NCI-H2196 (cell line): ENCODE measurements at regions not wholly inside any gene's neighbourhood (a gene's known extent, or its start where the extent isn't known, plus 50 kb on each side); places are given as distances from the start of the nearest gene placed in this dataset.
A peak's percentile ranks its signal among the peaks of the same experiment; 100 is the strongest.
"Not testable (repeated sequence)": the region's sequence is repeated elsewhere in the genome, so short reads cannot be mapped to it uniquely, and the experiment has no call there.

Experiments
- DNase-seq: peaks from one replicate; lab custom pipeline; 2025; ENCODE audit not compliant: unreplicated experiment; lab: John Stamatoyannopoulos, UW

DNA sequence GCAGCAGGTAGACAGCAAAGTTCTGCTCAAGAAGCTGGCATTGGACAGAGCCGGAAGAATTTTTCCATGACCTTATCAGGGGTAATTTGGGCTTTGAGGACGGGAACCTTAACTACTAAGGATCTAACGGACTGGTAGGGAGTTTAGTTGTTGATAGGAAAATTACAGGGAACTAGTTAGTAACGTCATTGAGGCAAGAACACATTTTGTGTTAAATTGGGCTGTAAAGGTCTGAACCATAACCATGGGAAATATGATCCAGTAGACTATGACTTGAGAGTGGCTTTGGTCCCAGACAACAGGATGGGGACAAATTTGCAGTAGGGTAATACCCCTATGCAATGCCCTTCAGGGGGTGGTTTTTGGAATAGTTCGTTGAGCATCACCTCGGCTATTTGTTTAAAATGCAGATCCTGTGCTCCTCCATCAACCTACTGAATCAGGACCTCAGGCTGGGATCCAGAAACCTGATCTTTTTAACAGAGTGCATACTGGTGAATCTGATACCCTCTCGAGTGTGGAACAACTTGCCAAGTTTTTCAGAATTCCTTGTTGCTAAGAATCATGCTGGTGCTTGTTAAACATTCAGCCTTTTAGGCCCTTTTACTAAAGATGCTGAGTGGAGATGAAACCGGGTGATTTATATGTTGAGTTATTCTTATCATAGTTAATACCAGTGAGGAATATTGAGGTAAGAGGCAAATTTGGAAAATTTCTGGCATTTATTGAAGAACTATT is 255.1 kb downstream of the MAP2K6 start:
- DNase-seq, result peak; percentile 50

- DNase-seq, result no peak
These were observed 258.4 kb downstream of the MAP2K6 start for GRCh38 chr17:69672924-69673323.

DNA sequence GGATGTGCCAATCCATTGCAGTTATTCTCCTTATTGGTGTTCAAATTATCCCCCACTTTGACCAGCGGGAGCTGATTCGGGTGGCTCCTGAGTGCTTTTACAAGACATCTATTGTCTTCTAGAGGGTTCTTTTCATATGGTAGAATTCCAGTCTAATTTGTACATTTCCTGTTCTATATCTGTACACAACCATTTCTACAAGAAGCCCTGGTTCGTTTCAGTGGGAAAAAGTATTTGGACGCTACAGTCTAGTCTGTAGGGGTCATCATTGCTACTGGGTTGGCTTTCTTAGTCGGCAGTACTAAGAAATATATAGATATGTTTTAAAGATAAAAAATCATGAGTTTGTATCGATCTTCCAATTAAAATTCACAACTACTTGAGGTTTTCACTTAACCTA is 262.6 kb downstream of the MAP2K6 start:
- no peak for DNase-seq

DNA sequence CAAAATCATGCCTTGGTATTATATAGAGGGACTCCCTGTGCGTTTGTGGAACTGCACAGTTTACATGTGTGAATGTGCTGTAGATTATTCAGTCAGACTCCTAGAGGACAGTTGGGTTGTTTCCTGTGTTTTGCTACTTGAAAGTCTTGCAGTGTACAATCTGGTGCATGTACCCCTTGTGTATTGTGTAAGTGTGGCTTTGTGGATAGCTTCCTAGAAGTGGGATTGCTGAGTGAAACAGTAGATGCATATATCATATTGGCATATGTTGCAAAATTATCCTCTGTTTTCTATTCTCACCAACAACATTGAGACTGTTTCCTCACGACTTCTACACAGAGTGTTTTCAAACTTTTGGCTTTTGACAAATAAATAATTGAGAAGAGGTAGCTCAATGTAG is 263.7 kb downstream of the MAP2K6 start:
- no peak for DNase-seq

DNA sequence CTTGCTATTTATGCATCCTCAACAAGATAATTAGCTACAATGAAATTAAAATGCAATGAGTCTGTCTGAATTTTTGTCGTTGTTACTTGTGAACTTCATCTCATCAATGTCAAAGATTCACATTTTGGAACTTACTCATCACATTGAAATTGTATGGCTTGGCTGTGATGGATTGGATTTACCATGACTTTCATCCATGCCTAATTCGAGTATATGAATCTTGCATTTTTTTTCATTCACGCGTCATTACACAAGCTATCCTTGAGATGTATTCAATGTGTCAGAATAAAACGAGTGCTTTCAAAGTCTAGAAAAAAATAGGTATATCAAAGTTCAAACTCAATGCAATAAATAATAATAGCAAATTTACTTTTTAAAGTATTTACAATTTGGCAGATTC is 265.3 kb downstream of the MAP2K6 start:
- no peak for DNase-seq

GRCh38 chr17:69684251-69684650 is 269.8 kb downstream of the MAP2K6 start:
- no peak for DNase-seq

DNA sequence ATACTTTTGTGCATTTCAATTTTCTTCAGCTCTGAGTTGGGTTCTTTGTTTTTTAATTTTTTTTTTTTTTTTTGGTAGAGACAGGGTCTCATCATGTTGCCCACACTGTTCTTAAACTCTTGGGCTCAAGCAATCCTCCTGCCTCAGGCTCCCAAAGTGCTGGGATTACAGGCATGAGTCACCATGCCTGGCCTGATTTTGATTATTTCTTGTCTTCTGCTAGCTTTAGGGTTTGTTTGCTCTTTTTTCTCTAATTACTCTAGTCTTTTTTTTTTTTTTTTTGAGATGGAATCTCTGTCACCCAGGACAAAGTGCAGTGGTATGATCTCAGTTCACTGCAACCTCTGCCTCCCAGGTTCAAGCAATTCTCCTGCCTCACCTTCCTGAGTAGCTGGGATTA is 270.7 kb downstream of the MAP2K6 start:
- not testable (repeated sequence) for DNase-seq

GRCh38 chr17:69690531-69690930 is 276.0 kb downstream of the MAP2K6 start:
- DNase-seq, result no peak

GRCh38 chr17:69692171-69692570 is 277.7 kb downstream of the MAP2K6 start:
- no peak for DNase-seq

GRCh38 chr17:69695646-69696045 is 281.1 kb downstream of the MAP2K6 start:
- DNase-seq, result no peak

DNA sequence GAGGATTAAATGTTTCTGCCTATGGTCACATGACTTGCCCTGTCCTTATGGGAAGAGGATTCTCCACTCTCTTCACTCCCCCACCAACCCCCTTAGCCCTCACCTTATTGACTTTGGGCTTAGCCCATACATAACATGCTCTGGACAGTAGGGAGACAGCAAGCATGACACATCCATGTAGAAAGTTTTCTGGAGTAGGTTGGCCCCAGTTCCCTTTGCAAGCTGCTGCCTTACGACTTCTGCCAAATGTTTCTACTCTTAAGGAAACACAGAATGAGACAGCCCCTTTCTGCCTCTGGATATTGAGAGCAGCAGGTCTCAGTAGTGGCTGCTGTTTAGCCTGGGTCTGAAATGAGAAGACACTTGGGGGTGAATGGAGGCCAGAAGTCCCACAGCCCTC is 282.2 kb downstream of the MAP2K6 start:
- DNase-seq, result no peak

DNA sequence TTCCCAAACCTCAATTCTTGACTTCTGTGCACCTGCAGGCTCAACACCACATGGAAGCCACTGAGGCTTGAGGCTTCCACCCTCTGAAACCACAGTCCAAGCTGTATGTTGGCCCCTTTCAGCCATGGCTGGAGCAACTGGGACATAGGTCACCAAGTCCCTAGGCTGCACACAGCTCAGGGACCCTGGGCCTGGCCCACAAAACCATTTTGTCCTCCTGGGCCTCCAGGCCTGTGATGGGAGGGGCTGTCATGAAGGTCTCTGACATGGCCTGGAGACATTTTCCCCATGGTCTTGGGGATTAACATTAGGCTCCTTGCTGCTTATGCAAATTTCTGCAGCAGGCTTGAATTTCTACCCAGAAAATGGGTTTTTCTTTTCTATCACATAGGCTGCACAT is 283.9 kb downstream of the MAP2K6 start:
- DNase-seq, result not testable (repeated sequence)

- DNase-seq, result no peak
These were observed 287.6 kb downstream of the MAP2K6 start for GRCh38 chr17:69702078-69702477.

GRCh38 chr17:69703751-69704150 is 289.3 kb downstream of the MAP2K6 start:
- no peak for DNase-seq

GRCh38 chr17:69704935-69705334 is 290.4 kb downstream of the MAP2K6 start:
- no peak for DNase-seq

GRCh38 chr17:69706127-69706526 is 291.6 kb downstream of the MAP2K6 start:
- no peak for DNase-seq

GRCh38 chr17:69709441-69709840 is 294.9 kb downstream of the MAP2K6 start:
- DNase-seq, result no peak

GRCh38 chr17:69710926-69711325 is 296.4 kb downstream of the MAP2K6 start:
- DNase-seq, result no peak

- no peak for DNase-seq
These were observed 297.0 kb downstream of the MAP2K6 start for GRCh38 chr17:69711541-69711940.

GRCh38 chr17:69712801-69713311 is 298.4 kb downstream of the MAP2K6 start:
- no peak for DNase-seq

DNA sequence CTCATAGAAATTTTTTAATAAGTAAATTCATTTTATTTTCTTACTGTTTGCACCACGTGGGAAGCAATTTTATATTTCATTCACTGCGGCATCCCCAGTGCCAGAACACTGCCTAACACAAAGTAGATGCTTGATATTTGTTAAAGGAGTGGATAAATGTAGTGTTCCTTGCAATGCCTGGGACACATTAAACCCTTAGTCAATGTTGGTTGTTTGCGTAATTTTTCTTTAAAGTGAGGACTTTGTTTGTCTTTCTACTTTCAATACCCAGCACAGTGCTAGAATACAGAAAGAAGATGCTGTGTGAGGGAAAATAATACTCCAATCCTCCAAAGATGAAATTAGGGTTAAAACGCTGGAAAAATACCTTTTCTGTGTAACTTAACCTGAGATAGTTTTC is 299.3 kb downstream of the MAP2K6 start:
- DNase-seq, result no peak

DNA sequence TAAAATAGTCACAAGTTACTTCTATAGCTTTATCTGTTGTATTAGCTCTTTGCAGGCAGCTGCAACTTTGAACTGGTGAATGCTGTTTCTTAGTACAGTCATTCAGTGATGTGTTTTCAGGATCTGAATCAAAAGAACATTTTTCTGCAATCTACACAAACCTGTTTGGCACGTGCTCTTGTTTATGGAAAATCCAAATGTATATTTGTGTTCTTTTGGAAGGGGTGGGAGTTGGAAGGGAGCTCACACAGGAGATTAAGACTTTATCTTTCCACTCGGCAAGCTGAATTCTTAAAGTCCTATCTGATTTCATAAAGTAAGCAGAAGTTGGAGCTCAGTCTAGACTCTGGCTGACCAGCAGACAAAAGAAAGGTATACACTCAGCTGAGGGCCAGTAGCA is 300.2 kb downstream of the MAP2K6 start:
- no peak for DNase-seq

DNA sequence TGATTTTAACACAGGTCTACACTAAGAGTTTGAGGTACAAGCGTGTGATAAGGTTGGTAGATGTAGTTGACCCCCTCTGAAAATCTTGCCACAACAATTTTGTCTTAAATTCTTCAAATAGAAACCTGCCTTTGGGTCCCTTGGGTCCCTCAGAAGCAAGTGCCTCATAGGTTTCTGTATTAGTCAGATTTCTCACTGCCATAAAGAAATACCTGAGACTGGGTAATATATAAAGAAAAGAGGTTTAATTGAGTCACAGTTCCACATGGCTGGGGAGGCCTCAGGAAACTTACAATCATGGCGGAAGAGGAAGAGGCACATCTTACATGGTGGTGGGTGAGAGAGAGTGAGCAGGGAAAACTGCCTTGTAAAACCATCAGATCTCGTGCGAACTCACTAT is 301.2 kb downstream of the MAP2K6 start:
- DNase-seq, result no peak
